Ramos (cell line): ENCODE measurements at regions not wholly inside any gene's neighbourhood (a gene's known extent, or its start where the extent isn't known, plus 50 kb on each side); places are given as distances from the start of the nearest gene placed in this dataset.

Source experiments
- in situ Hi-C: fragments of 300-500 bp; cut with MboI; formaldehyde crosslinking; loops from one replicate; pipeline ENCODE4 v1.14.3; 2022; ENCODE audit warnings: low sequenced_read_pairs; ENCODE audit not compliant: unreplicated experiment

DNA sequence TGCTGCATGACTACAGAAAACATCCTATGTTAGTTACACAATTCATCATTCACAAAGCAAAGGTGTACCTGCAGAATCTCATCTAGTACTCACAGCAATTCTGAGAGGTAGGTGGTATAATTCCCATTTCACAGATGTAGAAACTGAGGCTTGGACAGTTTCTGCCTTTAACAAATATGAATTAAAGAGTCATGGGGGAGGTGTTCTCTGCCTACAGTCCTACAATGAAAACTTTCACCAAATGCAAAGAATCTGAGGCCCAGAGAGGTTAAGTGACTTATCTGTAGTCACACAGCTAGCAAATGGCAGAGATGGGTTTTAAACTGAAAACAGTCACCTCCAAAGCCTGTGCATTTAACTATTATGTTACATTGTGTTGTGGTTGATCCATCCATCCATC, 171.6 kb upstream of the WSCD2 start:
- in situ Hi-C loops = no loop called here

DNA sequence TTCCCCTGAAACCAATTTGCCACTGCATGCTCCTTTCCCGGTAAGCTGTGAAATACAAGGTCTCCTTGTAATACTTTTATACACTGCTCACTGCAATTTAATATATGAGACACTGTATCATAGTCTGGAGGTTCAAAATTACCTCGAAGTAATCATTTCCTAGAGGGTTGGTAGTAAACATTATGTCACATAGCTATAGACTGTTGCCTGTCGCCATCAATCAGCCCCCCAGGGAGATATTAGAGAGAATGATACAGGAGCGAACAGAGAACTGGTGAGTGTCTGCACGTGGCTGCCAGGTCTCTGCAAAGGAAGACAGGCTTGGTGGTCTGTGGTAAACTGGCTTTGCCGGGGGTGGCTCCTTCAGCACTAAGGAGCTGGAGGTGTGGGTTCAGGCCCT, 165.5 kb upstream of the WSCD2 start:
- in situ Hi-C loops = no loop called here

DNA sequence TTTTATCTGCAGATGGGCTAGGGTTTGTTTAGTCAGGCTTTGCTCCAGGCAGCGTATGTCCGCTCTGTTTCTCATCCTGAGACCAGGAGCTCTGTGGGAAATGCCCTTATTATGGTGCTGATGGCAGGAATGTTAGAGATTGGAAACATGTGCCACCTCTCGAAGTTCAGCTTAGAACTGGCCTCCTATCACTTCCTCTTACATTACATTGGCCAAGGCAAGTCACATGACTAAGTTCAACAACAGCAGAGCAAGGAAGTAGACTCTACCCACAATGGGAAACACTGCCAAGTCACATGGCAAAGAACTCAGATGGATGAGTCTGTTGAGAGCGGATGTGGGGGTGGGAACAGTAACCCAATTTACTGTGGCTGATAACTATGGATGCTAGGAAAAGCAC, 161.9 kb upstream of the WSCD2 start:
- in situ Hi-C loops = no loop called here

DNA sequence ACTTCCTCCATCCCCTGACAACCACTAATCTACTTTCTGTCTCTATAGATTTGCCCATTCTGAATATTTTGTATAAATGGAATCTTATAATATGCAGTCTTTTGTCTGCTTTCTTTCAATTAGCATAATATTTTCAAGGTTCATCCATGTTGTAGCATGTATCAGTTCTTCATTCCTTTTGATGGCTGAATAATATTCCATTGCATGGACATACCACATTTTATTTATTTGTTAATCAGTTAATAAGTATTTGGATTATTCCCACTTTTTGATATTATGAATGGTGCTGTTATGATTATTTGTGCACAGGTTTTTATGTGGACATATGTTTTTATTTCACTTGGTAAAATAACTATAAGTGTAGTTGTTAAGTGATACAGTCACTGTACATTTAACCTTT, 155.1 kb upstream of the WSCD2 start:
- in situ Hi-C loops = no loop called here

DNA sequence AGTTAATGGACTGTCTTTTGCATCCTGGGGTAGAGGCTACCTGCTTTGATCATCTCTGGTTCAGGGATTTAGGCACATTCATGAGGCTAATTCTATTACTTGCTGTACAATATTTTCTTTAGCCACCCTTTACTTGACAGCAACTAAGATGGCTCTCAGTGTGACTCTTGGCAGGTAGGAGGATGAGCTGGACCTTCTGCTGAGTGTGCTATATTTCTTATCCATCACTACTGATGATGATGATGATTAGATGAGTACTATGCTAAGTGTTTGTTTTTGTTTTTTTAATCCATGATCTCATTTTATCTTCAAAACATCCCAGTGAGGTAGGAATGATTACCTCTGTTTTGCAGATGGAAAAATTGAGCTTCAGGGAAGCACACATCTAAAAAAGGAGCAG, 152.8 kb upstream of the WSCD2 start:
- in situ Hi-C loops = no loop called here

DNA sequence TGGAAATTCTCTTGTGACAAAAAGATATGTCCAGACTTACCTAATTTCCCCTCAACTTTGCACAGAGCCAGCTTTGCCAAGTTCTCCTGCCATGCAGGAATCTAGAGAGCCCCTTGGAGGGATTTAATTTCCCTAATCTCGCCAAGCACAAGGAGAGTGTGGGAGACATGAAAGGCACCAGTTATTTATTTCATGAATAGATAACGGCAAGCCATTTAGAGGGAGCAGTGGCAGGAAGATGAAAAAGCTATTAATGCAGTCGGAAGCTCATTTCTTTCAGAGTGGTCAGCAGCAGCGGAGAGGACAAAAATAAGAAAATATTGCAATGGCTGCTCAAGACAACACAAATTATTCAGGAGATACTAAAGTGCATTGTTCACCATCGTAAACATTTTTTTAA, 150.9 kb upstream of the WSCD2 start:
- in situ Hi-C loops = no loop called here

DNA sequence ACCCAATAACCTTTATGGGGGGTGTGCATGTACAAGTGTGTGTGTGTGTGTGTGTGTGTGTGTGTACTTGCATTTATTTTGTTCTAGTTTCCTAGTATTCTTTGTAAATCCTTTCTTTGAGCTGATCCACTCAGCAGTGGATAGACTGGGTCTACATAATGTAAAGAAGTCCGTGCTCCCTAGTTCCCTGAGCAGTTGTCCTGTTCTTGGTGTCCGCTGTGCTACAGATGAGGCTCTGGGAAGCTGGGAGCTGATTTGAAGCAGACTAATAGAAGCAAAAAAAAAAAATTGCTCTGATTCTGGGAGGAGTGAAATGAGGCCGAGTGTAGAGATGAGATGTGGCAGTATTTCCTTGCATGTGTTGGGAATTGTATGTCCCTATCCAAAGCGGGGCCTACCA, 150.4 kb upstream of the WSCD2 start:
- in situ Hi-C loops = no loop called here

DNA sequence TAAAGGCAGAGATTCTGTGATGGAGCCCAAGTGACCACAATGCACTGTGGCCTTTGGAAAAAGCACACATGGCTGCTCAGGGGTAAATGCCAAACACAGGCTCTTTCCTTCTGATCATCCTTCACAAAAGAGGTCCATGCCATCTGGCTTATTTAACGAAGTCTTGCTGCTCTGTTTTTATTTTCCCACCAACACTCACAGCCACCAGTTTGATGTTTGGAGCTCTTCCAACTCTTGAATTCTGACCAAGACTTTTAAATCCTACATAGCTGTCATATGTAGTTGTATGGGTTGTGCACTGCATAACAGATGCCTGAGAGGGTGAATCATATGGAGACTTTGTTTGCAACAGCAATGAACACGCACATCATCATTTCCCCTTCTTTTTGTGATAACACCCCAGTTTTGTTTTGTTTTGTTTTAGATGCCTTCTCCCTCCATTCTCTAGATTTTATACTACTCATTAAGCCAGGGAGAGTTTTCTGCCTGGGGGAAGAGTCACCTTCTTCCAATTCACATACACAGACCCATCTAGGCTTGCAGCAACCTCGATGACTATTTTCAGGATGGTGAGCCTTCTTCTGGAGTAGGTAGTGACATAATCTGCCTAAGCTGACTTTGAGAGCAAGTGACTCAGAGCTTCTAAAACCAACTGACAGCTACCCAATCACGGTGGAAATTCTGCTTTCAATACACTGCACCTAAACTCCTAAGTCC, 145.2 kb upstream of the WSCD2 start:
- in situ Hi-C loops = no loop called here

DNA sequence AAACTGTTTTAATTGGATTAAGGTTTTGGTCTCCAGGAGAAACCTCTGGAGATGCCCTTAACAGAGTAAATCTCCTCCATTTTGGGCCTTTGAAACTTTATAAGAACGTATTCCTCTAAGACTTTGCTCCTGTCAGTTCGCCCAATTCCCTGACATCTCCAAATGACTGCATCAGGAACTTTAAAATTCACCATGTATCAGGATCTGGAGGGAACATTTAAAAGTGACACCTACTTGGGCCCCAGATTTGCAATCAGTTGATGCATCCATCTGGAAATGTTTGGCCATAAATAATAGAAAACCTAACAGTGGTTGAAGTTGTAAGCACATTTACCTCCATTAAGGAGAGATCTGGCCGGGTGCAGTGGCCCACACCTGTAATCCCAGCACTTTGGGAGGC, 144.1 kb upstream of the WSCD2 start:
- in situ Hi-C loops = no loop called here

DNA sequence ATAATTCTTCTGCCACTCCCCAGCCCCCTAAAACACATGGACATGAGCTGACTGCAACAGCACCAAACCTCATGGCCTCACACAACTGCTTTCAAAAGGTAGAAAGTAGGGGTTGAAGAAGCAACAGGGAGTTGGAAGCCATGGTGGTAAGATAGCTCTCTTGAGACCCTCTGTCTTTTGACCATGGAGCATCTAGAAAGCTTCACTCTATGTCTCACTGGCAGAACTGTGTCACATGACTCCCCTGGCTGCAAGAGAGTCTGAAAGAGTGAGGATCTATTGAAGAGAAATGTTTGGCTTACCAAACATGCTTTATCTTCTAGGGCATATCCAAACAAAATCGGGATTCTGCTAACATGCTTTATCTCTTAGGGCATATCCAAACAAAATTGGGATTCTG, 142.9 kb upstream of the WSCD2 start:
- in situ Hi-C loops = no loop called here

DNA sequence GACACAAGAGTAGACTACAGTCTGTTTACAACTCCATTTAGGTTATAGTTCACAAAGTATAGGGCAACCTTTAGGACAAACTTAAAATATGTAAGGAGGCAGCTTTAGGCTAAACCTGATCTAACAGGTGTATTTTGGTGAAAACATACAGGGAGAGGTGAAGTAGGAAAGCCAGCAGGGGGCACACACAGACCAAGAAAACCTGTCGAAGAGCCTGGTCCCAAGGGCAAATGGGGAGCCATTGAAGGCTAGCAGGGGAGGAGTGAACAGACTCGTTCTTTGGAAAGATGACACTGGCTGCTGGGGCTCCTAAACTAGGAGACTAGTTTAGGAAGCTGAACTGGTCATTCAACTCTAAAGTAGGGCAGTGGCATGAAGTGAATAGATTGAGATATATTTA, 138.8 kb upstream of the WSCD2 start:
- in situ Hi-C loops = no loop called here

DNA sequence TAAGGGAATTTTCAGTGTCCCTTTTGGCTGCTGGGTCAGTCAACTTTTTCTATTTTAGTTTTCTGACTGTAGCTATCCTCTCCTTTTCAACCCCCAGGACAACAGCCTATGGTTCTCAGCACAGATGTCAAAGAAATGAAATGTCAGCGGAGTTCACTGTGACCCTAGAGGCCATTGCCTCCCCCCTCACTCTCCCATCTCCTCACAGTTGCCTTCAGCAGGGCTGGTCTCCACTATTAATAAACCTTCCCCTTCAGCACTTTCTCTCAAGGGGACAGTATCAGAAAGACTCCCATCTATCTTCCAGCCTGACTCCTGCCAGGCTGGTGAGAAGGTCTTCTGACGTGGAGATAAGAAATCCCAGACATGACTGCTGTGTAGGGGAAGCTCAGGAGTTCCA, 137.1 kb upstream of the WSCD2 start:
- in situ Hi-C loops = no loop called here

DNA sequence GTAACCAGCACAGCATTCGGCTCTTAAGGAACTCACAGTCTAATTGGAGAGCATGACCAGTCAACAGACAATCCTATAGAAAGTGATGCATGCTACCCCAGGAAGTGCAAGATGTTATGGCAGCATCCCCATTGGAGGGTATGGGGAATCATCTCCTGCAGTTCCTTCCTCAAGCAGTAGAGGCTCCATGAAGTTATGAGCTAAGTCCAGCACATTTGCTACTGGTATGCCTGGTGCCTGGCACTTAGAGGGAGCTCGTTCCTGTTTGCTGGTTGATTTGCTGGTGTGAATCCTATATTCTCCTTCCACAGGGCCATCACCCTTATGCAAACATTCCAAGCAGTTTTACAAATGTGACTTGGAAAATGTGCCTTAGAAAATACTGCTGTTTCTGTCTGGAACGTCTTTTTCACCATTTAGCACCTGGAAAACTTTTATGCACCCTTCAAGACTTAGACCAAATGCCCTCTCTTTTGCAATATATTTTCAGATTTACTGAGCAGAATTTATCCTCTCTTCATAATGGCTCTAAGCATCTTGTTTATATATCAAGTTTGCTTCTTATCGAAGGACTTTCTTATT, 136.1 kb upstream of the WSCD2 start:
- in situ Hi-C loops = no loop called here

DNA sequence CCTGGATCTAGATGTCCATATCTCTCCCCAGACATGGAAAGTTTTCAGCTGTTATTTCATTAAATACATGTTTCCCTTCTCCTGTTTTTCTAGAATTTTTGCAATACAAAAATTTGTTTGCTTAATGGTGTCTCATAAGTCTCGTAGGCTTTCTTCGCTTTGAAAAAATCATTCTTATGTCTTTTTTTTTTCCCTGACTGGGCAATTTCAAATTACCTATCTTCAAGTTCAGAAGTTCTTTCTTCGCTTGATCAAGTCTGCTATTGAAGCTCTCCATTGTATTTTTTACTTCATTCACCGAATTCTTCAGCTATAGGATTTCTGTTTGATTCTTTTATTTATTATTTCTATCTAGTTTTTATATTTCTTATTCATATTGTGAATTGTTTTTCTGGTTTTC, 130.2 kb upstream of the WSCD2 start:
- in situ Hi-C loops = no loop called here

DNA sequence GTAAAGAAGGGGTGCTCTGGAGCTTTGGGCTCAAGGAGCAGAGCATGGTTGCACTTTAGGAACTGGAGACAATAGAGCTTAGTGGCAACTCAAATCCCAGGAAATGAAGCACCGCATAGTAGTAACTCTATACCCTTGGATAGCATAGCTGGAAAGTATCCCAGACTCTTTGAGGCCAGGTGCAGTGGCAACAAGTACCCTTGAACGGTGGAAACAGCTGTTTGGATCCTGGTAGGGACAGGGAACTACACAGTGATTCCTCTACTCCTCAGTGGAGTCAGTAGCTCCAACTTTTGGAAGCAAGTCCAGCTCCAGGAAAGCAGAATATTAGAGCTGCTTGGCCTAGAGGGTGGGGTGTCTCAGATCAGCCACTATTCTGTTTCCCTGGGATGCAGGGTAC, 129.0 kb upstream of the WSCD2 start:
- in situ Hi-C loops = no loop called here

DNA sequence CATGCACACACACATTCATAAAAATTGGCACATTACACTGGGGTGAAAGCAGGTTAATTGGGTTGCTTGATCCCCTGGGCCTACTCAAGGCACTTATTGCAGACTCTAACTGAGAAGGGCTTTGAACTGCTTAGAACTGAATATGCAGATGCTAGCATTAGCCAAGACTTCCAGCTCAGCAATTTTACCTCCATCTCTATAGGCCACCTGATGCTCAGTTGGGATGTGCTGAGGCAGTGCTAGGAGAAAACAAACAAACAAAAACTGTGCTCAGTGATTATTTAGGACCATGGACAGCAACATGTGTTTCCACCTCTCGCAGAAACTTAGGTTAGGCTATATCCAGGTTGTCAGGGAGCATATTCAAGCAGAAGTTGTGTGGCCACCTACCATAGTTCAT, 124.8 kb upstream of the WSCD2 start:
- in situ Hi-C loops = no loop called here

DNA sequence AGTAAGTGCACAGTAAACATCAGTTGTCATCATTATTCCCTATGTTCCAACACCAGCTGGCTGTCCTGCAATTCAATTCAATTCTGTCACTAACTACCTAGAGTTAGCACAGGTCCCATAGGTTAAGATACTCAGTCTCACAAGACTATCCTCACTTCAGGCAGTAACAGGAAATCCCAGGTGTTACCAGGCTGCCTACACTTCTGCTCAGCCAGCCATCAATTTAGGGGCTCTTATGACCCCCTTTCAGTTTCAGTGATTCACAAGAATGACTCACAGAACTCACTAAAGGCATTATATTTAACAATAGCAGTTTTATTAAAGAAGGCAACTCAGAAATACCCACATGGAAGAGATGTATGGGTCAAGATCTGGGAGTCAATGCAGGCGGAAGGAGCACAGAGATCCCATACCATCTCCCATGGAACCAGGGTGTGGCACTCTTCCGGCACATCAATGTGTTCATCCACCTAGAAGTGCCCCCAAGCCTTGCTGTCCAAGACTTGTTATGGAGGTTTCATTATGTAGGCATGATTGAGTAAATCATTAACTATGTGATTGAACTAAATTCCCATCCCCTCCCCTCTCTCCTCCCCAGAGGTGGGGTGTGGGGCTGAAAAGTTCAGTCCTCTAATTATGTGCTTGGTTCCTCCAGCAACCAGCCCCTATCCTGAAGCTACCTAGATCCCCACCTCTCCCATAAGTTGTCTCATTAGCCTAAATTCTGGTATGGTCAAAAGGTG, 120.8 kb upstream of the WSCD2 start:
- in situ Hi-C loops = no loop called here

DNA sequence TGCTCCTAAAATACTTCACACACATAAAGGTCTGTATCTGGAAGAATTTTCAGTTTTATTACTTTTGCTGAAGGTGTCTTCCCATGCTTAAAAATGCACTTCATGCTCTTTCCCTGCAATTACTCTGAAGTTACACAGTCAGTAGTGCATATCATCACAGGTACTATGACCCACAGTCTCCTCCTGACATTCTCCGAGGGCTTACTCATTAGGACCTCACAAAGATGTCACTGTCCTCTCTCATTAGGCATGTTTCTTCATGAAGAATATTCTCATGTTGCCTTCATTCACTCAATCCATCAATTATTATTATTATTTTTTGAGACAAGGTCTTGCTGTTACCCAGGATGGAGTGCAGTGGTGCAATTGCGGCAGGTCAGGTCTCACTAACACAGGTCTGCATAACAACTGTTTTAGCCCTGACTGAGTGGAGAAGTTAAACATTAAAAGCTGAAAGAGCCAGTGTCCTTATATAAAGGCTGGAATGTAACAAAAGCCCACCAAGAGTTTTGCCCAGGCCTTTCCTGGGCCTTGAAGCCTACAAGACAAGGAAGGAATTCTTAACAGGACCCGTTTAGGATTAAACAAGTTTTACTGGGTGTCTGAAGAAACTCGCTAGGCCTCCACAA, 119.5 kb upstream of the WSCD2 start:
- in situ Hi-C loops = no loop called here

DNA sequence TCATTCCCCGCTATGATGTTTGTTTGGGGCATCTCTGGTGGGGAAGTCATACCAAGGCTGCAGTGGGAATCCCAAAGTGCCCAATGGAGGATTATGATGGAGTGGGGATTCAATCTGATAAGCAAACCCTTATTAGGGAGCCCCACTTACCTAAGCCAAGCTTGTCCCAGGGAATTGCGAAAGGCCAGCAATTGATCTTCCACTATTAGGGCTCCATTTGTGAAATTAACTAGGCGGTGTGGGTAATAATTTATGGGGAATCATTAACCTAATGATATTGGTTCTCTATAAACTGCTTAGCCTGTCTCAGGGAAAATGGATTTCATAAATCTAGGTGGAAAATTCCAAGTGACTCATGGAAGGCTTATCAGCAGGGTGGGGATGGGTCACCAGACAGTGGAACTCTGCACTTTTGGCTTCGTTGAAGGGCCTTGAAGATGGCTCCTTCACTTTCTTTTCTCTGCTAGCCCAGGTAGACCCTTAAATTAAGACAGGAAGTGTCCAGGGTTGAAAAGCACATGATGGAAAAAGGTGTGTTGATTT, 113.0 kb upstream of the WSCD2 start:
- in situ Hi-C loops = no loop called here

DNA sequence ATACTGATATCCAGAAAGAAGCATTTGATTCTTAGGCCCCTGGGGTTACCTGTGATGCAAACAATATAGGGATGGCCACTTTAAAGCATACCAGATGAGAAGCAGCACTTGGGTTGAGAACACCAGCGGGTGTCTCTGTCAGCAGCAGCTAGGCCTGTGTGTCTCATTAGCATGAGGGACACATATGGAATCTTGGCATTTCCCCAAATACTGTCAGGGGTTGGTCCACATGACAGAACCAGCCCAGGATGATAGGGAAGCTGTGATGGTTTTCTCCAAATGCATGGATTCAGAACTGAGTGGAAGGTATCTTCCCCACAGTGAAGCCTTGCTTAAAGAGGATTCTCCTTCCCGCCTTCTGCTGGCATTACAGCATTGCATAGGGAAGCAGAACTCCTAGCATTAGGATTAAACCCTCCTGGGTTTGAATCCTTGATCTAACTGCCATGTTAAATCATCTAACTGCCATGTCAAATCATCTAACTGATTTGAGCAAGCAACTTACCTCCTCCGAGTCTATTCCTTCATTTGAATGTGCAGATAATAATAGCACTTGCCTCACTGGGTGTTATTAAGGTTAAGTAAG, 111.5 kb upstream of the WSCD2 start:
- in situ Hi-C loops = no loop called here

DNA sequence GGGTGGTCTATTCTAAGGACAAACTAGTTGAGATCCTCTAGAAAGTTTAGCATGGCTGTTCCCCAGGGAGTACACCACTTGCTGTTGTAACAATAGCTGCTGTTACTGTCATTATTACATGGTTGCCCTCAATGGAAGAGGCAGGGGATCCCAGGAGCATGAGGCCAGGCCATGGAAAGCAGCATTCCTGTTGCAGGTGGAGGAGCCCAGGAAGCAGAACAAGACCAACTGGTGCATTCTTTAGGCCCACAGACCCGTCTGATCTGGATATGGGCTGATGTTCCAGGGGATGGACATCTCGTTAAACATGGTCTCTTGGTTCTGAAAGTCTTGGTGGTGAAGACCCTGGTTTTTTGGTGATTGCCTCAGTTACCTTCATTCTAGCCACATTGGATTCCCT, 109.2 kb upstream of the WSCD2 start:
- in situ Hi-C loops = no loop called here
